ENCODE measurements at regions not wholly inside any gene's neighbourhood (a gene's known extent, or its start where the extent isn't known, plus 50 kb on each side); places are given as distances from the start of the nearest gene placed in this dataset.
"Not testable (repeated sequence)": the region's sequence is repeated elsewhere in the genome, so short reads cannot be mapped to it uniquely, and the experiment has no call there.

DNA sequence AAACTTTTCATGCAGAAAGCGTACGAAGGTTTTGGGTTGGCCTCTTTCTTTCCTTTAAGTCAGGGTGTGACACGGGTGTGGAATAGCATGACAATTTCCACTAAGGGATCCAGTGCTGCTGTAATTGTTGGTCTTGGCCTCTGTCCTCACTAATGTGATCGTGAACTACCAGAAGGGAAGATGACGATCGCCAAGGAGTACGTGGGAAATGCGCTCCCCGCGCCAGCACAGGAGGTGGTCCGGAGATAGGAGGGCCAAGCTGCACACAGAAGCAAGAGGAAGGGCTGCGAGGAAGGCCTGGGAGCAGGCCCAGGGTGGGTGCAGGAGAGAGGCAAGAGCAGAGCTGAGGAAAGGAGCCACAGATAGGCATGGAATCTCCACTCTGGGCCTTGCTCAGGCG lies 79.7 kb upstream of the PODXL start:
- DNase-seq (ENCODE audit: low spot score): no peak

- not testable (repeated sequence) for DNase-seq (ENCODE audit: low spot score)
These were observed 77.8 kb upstream of the PODXL start for GRCh38 chr7:131634197-131634596.

DNA sequence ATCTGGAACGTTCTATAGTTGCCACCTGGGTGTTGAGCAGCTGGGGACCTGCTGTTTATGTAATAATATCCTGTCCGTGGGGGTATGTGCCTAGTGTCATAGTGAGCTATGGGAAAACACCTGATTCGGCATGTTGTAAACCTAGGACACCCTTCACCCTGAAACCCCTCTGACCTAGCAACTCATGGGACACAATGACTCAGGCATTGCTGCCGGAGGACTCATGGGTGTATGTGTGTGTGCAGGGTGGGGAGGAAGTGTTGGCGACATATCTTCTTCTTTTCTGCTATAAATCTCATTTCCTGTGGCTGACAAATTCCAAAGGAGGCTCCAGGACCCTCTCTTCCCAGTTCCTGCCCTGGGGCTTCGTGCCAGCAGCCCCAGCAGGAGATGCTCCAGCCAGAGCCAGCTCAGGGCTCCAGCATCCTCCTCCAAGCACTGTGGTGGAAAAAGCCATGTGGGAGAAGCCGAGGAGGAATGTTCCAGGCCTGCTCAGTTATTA lies 77.0 kb upstream of the PODXL start:
- DNase-seq (ENCODE audit: low spot score): no peak

DNA sequence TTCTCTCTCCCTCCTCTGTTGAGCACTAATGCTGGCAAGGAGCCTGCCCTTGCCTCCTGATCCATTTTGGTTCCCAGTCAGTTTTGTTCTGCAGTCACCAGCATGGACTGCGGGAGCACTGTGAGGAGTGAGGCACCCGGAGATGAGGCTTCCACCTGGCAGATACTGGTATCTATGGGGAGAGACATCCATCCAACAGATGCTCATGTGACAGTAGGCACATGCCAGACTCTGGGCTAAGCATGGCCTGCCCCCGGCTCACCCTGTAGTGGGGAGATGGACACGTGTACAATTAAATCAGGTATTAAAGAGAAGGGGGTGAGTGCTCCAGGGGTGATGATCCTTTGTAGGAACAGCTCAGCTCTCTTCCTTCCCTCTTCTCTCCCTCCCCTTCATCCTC lies 74.0 kb upstream of the PODXL start:
- DNase-seq (ENCODE audit: low spot score): no peak

- DNase-seq (ENCODE audit: low spot score): no peak
These were observed 72.9 kb upstream of the PODXL start for GRCh38 chr7:131629217-131629882.

DNA sequence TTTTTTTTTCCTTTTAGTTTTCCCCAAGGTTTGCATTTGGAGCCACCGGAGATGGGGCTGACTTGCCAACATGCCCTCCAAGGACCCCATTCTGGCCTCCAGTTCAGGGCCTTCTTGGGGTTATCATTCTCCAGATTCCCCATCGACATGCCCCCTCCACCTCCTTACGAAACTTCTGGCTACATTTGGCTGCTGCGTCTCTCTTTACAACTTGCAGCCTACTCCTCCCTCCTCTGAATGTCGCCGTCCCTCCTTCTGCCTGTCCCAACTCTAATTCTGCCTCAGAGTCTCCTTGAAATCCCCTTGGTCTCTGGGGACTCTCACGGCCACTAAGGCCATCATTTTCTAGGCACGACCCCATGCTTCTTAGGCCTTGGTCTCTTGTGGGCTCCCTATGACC lies 72.2 kb upstream of the PODXL start:
- no peak for DNase-seq (ENCODE audit: low spot score)

- no peak for DNase-seq (ENCODE audit: low spot score)
These were observed 71.3 kb upstream of the PODXL start for GRCh38 chr7:131627735-131628190.

GRCh38 chr7:131626643-131627042 lies 70.2 kb upstream of the PODXL start:
- no peak for DNase-seq (ENCODE audit: low spot score)

DNA sequence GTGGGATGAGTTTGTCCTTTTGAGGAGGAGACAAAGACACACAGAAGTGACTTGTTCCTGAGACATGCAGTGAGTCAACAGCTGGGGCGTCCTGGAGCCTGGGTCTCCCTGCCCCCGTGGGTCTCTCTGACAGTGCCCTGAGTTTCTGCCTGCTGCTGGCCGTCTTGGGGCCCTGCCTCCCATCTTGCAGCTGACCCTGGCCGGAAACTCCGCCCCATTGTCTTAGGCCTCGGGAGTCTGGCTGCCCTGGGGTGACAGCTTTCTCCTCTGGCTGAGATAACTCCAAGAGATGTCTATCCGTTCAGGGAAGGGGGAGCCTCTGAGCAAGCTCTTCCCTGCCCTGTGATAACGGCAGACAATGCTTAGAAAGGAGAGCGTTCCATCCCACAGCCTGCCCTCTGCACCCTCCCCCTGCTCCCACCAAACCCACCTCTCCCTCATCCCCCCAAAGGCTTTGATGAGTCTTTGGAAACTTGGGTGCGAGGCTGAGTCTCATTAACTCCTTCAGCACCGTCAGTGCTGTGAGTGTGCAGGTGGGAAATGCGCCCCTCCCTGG lies 69.5 kb upstream of the PODXL start:
- DNase-seq (ENCODE audit: low spot score): no peak

DNA sequence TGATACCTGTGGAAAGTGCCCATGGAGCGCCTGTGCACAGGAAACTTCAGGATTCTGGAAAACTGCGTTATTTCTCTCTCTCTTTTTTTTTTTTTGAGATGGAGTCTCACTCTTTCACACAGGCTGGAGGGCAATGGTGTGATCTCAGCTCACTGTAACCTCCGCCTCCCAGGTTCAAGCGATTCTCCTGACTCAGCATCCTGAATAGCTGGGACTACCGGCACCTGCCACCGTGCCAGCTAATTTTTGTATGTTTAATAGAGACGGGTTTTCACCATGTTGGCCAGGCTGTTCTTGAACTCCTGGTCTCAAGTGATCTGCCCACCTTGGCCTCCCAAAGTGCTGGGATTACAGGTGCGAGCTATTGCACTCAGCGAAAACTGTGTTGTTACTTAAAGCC lies 68.9 kb upstream of the PODXL start:
- not testable (repeated sequence) for DNase-seq (ENCODE audit: low spot score)

- DNase-seq (ENCODE audit: low spot score): no peak
These were observed 68.1 kb upstream of the PODXL start for GRCh38 chr7:131624536-131624935.

DNA sequence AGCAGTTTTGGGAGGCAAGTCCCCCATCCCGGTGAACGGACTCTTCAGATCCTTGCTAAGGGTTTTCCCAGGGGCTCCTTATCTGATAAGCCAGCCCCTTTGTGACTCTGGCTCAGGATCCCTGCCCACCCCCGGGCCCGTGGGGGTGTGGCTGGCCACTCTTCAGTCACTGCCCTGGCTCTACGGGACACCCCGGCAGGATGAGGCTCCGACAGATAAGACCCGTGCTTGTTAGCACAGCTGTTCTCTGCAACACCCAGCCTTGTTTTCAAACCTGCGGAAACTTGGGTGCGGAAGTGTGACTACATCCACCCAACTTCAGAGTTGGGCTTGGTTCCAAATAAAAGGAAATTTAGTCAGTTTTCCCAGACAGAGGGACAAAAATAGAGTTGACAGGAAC lies 66.7 kb upstream of the PODXL start:
- no peak for DNase-seq (ENCODE audit: low spot score)

DNA sequence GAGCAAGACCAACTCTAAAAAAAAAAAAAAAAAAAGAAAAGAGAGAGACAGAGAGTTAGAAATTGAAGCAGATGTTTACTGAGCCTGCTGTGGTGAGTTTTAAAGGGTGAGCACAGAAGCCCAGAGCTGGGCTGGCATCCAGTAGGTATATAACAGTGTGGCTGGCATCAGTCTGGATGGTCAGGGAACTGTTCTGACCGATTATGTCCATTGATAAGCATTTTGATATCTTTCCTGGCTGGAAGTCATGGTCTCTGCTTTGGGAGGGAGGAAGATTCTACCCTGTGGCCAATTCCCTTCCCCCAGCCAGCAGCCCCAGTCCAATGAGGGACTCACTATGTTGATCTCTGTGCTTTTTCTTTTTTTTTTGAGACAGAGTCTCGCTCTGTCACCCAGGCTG lies 65.2 kb upstream of the PODXL start:
- no peak for DNase-seq (ENCODE audit: low spot score)

DNA sequence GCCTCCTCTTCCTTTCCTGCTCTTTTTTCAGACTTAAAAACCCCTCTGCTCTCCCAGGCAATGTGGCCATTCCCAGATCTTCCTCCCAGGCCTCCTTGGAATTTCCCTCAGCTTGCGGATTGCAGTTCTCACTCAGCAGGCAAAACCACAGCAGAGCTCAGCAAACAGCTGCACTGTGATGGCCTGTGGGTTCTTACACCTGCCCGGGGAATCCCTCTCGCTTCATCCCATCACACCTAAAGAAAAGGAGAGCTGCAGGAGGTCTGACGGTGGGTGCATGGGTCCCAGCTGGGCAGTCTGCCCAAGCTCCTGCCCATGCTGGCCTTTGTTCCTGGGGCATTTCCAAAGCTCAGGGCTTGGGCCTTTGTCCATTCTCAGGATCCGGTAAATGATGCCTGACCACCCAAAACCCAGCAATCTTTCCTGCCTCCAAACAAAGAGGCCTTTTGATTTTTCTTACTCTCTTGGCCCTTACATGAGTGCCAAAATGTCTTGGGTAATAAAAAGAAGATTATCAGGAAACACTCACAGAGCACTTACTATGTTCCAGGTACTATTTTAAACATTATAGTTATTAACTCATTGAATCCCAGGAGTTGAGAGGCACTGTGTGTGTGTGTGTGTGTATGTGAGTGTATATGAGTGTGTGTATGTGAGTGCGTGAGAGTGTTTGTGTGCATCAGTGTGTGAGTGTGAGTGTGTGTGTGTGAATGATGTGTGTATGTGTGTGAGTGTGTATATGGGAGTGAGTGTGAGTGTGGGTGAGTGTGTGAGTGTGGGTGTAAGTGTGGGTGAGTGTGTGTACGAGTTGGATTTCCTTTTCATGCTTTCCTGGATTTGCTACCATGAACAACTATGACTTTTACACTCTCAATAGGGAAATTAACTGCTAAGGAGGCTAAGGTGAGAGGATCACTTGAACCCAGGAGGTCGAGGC lies 64.5 kb upstream of the PODXL start:
- no peak for DNase-seq (ENCODE audit: low spot score)

DNA sequence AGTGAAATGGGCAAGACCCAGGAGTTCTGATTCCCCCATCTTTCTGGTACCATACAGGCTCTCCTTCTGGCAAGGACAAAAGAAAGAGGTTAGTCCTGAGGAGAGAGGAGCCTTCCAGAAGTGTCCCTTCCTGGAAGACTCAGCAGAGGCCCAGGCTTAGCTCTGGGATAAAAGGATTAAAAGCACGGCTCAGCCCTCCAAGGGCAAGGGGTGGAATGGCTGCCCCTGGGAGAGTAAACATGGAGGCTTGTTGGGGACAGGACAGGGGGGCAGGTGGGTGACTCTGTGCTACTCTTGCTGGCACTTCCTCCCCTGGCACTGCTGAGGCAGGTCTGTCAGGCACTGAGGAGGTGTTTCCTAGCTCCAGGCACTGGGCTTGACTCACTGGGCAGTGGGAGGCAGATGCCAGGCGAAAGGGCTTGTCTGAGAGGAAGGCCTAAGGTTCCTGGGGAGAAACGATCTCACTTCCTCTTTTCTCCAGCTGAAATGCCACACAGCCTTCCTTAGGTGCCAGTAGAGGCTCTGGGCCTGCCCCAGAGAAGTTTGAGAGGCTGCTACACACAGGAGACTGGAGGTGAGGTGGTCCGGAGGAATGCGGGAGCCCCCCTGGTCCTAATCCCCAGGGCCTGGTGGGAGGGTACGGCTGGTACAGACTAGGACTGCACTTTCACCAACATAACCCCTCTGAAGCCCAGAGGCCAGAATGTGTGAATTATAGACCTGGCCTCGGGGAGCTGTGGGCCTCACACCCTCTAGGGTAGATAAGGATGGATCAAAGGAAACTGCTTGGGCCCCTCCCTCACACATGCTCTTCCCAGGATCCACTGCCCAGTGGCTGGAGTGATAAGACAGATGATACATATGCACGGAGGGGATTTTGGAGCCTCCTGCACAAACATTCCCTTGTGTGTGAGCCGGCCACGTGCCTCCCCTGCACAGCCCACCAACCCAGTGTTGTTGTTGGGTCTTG lies 63.2 kb upstream of the PODXL start:
- no peak for DNase-seq (ENCODE audit: low spot score)

- DNase-seq (ENCODE audit: low spot score): no peak
These were observed 62.0 kb upstream of the PODXL start for GRCh38 chr7:131618391-131618790.

DNA sequence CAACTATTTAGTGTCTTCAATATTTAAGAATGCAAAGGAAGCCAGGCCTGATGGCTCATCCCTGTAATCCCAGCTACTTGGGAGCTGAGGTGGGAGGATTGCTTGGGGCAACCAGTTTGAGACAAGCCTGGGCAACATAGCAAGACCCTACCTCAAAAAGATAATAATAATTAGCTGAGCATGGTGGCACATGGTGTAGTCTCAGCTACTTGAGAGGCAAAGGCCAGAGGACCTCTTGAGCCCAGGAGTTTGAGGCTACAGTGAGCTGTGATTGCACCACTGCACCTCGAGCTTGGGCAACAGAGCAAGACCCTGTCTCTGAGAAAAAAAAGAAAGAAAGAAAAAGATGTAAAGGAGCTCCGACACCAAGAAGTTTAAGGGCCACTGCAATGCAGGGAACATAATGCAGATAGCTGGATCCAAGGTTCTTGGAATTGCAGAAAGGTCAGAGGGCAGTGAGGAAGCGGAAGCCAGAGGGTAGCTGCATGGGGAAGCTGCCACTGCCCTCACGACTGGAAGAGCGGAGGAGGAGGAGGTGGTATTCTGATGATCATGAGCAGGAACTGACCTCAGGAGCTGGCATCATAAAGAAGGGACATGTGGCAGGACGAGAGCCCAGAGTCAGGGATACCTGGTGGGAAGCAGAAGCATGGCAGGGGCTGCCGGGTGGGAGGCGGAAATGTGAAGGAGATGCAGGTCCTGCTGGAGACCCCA lies 60.2 kb upstream of the PODXL start:
- DNase-seq (ENCODE audit: low spot score): no peak

GRCh38 chr7:131613909-131614308 lies 57.5 kb upstream of the PODXL start:
- DNase-seq (ENCODE audit: low spot score): no peak

DNA sequence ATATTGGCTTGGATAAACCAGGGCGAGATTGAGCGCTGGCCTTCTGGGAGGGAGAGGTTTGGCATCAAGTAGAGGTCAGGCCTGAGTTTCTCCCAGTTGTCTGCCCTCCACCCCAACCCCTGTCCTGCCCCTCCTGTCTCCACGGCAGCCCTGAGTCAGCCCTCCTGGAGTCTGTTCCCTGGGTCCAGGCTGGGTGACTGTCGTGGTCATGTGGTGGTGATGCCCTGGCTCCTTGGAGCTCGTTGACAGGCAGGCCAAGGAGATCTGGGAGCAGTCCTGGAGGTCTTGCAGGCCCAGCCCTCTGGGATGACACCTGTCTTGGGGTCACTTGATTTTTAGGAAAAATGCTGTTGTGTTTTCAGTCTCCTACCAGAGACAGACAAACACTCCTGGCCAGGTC lies 53.6 kb upstream of the PODXL start:
- no peak for DNase-seq (ENCODE audit: low spot score)

GRCh38 chr7:131608116-131608500 lies 51.7 kb upstream of the PODXL start:
- DNase-seq (ENCODE audit: low spot score): no peak

Data from CD4-positive, alpha-beta T cell treated with Interleukin-6 at 100 ng/mL for 8 hours (primary cell).